H1 (cell line): ENCODE measurements at regions not wholly inside any gene's neighbourhood (a gene's known extent, or its start where the extent isn't known, plus 50 kb on each side); places are given as distances from the start of the nearest gene placed in this dataset.

Experiments used
- CEBPB ChIP-seq: IDR thresholded peaks from 2 replicates; pipeline ENCODE4 v1.6.1; 2012; ENCODE audit warnings: low read depth, low read length
- CHD2 ChIP-seq: IDR thresholded peaks from 2 replicates; pipeline ENCODE4 v1.6.1; 2012; ENCODE audit warnings: low read length, improper control_type of control experiment
- EZH2 ChIP-seq: fragments of 200-600 bp; sonication (generic); IDR thresholded peaks from 2 replicates; pipeline ENCODE4 v1.7.1; 2012; ENCODE audit warnings: low read depth, mild to moderate bottlenecking, moderate library complexity, low read length, inconsistent platforms; ENCODE audit not compliant: severe bottlenecking
- GABPA ChIP-seq: IDR thresholded peaks from 2 replicates; pipeline ENCODE4 v1.6.1; 2011; ENCODE audit warnings: mild to moderate bottlenecking, low read length, moderate library complexity, borderline replicate concordance; ENCODE audit not compliant: insufficient read depth
- KDM1A ChIP-seq: fragments of 200-600, 300-600 bp; sonication (generic); IDR thresholded peaks from 2 replicates; pipeline ENCODE4 v1.7.1; 2016; ENCODE audit warnings: mild to moderate bottlenecking, low read length, borderline replicate concordance
- KDM5A ChIP-seq: fragments of 200-600 bp; IDR thresholded peaks from 2 replicates; pipeline ENCODE4 v1.7.1; 2012; ENCODE audit warnings: mild to moderate bottlenecking, low read length, inconsistent platforms, mixed read lengths
- POLR2A ChIP-seq, 2 experiments: IDR thresholded peaks; 1 replicate in 1 of 2; 2 replicates in 1 of 2; pipeline ENCODE4 v1.6.1; 2011; ENCODE audit warnings: low read depth in 2 of 2, low read length in 2 of 2, mild to moderate bottlenecking in 2 of 2; ENCODE audit errors: control extremely low read depth in 1 of 2
- RFX5 ChIP-seq: IDR thresholded peaks from 2 replicates; pipeline ENCODE4 v1.6.1; 2011; ENCODE audit warnings: low read depth, low read length, improper control_type of control experiment, borderline replicate concordance
- RXRA ChIP-seq: IDR thresholded peaks from 2 replicates; pipeline ENCODE4 v1.6.1; 2011; ENCODE audit warnings: low read depth, mild to moderate bottlenecking, low read length, moderate library complexity; ENCODE audit not compliant: insufficient read depth
- SIRT6 ChIP-seq: IDR thresholded peaks from one replicate; pipeline ENCODE4 v1.7.1; 2012; ENCODE audit warnings: low read length, inconsistent platforms
- YY1 ChIP-seq: IDR thresholded peaks from 2 replicates; pipeline ENCODE4 v1.6.1; 2011; ENCODE audit warnings: low read depth, mild to moderate bottlenecking, low read length
- ZNF274 ChIP-seq: IDR thresholded peaks from 2 replicates; pipeline ENCODE4 v1.7.0; 2012; ENCODE audit warnings: low read length, borderline replicate concordance; ENCODE audit errors: extremely low read depth
- TF ChIP-seq, protein P1 (sequence below): IDR thresholded peaks from 2 replicates; pipeline ENCODE4 v1.6.1; 2011; ENCODE audit warnings: low read depth, mild to moderate bottlenecking, low read length; ENCODE audit not compliant: insufficient read depth
- TF ChIP-seq, protein P2 (sequence below), 3 experiments: IDR thresholded peaks; 1 replicate in 2 of 3; 2 replicates in 1 of 3; pipeline versions ENCODE4 v1.5.1 to v1.6.1; 2011; ENCODE audit warnings: low read length in 3 of 3, mild to moderate bottlenecking in 3 of 3, inconsistent platforms in 2 of 3, low read depth in 1 of 3, moderate library complexity in 1 of 3; ENCODE audit not compliant: insufficient read depth in 1 of 3; ENCODE audit errors: control extremely low read depth in 1 of 3

DNA sequence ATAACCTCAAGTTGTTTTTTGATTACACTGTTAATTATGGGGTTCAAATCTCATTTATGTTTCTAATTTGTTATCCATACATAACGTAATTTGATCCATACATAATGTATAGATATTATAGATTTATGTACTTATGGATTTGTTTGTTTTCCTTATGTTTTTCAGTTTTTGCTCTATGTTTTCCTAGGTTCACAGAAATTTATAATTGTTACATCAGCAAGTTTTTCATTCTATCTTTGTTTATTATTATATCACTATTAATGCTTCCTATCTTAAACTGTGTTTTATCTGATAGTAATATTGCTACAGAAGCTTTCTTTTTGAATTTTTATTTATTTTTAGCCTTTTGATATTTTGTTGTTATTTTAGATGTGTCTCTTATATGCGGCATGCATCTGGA lies 194.3 kb upstream of the SOX21 start:
- TF ChIP-seq, protein P1, sequence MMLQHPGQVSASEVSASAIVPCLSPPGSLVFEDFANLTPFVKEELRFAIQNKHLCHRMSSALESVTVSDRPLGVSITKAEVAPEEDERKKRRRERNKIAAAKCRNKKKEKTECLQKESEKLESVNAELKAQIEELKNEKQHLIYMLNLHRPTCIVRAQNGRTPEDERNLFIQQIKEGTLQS = no peak
- TF ChIP-seq, protein P2, sequence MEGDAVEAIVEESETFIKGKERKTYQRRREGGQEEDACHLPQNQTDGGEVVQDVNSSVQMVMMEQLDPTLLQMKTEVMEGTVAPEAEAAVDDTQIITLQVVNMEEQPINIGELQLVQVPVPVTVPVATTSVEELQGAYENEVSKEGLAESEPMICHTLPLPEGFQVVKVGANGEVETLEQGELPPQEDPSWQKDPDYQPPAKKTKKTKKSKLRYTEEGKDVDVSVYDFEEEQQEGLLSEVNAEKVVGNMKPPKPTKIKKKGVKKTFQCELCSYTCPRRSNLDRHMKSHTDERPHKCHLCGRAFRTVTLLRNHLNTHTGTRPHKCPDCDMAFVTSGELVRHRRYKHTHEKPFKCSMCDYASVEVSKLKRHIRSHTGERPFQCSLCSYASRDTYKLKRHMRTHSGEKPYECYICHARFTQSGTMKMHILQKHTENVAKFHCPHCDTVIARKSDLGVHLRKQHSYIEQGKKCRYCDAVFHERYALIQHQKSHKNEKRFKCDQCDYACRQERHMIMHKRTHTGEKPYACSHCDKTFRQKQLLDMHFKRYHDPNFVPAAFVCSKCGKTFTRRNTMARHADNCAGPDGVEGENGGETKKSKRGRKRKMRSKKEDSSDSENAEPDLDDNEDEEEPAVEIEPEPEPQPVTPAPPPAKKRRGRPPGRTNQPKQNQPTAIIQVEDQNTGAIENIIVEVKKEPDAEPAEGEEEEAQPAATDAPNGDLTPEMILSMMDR (IDR thresholded peaks at IDR 0.05; ENCODE audit: control extremely low read depth in 1 of 3, insufficient read depth in 1 of 3, low read depth in 1 of 3, low read length in 3 of 3) = no peak
- TF ChIP-seq CEBPB = no peak
- no peak for TF ChIP-seq KDM1A
- no peak for TF ChIP-seq GABPA
- TF ChIP-seq KDM5A = no peak
- no peak for TF ChIP-seq CHD2
- no peak for TF ChIP-seq EZH2
- TF ChIP-seq RXRA = no peak
- TF ChIP-seq YY1 = no peak
- TF ChIP-seq SIRT6 = no peak
- TF ChIP-seq POLR2A (IDR thresholded peaks at IDR 0.05; ENCODE audit: control extremely low read depth in 1 of 2, low read depth in 2 of 2, low read length in 2 of 2) = no peak
- no peak for TF ChIP-seq RFX5
- no peak for TF ChIP-seq ZNF274
